SK-N-MC (cell line): ENCODE measurements at regions not wholly inside any gene's neighbourhood (a gene's known extent, or its start where the extent isn't known, plus 50 kb on each side); places are given as distances from the start of the nearest gene placed in this dataset.
"Not testable (repeated sequence)": the region's sequence is repeated elsewhere in the genome, so short reads cannot be mapped to it uniquely, and the experiment has no call there.

ENCODE experiments used
- EZH2 ChIP-seq: fragments of 200-600 bp; sonication (generic); IDR thresholded peaks from one replicate; pipeline ENCODE4 v1.6.1; 2017; ENCODE audit warnings: antibody characterized with exemption
- POLR2AphosphoS5 ChIP-seq: IDR thresholded peaks from 2 replicates; pipeline ENCODE4 v1.6.1; 2012; ENCODE audit warnings: mild to moderate bottlenecking, low read depth, low read length, borderline replicate concordance

DNA sequence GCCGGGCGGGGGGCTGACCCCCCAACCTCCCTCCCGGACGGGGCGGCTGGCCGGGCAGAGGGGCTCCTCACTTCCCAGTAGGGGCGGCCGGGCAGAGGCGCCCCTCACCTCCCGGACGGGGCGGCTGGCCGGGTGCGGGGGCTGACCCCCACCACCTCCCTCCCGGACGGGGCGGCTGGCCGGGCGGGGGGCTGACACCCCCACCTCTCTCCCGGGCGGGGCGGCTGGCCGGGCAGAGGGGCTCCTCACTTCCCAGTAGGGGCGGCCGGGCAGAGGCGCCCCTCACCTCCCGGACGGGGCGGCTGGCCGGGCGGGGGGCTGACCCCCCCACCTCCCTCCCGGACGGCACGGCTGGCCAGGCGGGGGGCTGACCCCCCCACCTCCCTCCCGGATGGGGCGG lies 66.8 kb upstream of the SLC35C1 start:
- TF ChIP-seq EZH2, POLR2AphosphoS5: not testable (repeated sequence)
